HG02973 (cell line): ENCODE measurements at regions not wholly inside any gene's neighbourhood (a gene's known extent, or its start where the extent isn't known, plus 50 kb on each side); places are given as distances from the start of the nearest gene placed in this dataset.

Experiments used
- ATAC-seq: cut with Tn5 transposase; IDR thresholded peaks from one replicate; pipeline ENCODE4 v1.9.1; 2021; ENCODE audit warnings: moderate library complexity; ENCODE audit not compliant: unreplicated experiment

DNA sequence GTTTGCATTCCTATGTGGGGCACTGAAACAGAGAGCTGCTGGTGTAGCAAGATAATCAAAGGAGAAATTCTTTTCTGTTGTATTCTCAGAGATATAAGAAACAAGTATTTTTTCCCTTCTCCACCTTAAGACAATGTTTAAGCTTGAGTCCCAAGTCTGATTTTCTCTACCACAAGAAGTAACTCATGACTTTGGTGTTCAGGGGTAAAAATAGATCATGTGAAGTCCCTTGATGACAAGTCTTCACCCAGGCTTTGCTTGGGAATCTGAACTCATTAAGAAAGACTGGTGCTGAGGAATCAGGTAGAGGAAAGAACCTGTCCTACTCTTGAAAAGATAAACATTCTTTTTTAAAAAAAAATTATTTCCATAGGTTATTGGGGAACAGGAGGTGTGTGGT is 205.6 kb downstream of the ALDH8A1 start:
- ATAC-seq: no peak

GRCh38 chr6:134741200-134741536 is 208.7 kb downstream of the ALDH8A1 start:
- ATAC-seq: no peak

DNA sequence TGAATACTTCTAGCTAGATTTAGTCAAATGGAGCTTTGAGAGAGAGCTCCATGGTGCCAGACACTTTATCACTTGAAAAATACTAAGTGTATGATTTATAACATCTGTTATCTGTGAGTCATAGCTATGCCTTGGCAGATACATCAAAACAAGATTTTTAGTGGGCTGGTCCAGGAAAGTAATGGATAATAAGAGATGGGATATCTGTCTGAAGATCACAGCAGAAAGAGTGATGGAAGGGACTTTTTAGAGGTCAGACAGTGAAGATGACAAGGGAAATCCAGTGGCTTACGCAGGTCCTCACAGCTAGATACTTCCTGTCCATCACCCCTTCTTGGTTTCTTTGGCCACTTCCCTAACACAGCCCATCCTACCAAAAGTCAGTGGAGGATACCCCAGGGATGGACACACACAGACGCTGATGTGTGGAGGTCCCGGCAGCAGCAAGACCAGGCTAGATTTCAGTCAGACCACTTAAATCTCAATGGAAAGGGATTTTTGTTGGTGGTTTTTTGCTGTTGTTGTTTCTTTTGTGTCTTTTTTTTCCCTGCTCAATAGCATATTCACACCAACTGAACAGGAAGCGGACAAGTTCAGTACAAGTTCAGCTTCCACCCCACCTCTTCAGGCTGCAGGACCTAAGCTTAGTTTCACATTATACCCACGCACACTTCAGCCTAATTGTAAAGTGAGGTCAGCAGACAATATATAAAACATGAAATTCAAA is 209.3 kb downstream of the ALDH8A1 start:
- ATAC-seq: no peak

GRCh38 chr6:134740027-134740373 is 209.9 kb downstream of the ALDH8A1 start:
- no peak for ATAC-seq

GRCh38 chr6:134739299-134740026 is 210.4 kb downstream of the ALDH8A1 start:
- no peak for ATAC-seq

GRCh38 chr6:134738211-134738885 is 211.6 kb downstream of the ALDH8A1 start:
- no peak for ATAC-seq

GRCh38 chr6:134735461-134735860 is 214.4 kb downstream of the ALDH8A1 start:
- no peak for ATAC-seq

DNA sequence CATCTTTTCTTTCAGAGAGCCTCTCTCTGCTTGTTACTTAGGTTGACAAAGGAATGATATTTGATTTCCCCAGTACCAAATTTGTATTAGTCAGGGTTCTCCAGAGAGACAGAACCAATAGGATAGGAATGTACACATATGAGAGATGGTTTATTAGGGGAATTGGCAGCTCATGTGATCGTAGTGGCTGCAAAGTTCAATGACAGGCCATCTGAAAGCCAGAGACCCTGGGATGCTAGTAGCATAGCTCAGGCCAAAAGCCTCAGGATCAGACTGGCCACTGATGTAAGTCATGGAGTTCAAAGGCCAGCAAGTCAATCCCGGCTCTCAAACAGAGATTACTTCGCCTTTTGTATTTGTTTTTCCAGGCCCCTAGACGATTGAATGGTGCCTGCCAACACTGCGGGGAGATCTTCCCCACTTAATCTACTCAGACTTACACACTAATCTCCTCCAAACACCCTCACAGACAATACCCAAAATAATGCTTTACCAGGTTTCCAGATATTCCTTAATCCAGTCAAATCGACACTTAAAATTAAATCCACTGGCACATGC is 215.5 kb downstream of the ALDH8A1 start:
- no peak for ATAC-seq

- ATAC-seq: no peak
Observed at GRCh38 chr6:134733801-134734200, 216.1 kb downstream of the ALDH8A1 start.

- ATAC-seq: no peak
Observed at GRCh38 chr6:134732763-134733162, 217.1 kb downstream of the ALDH8A1 start.

GRCh38 chr6:134731615-134732014 is 218.3 kb downstream of the ALDH8A1 start:
- ATAC-seq: no peak

DNA sequence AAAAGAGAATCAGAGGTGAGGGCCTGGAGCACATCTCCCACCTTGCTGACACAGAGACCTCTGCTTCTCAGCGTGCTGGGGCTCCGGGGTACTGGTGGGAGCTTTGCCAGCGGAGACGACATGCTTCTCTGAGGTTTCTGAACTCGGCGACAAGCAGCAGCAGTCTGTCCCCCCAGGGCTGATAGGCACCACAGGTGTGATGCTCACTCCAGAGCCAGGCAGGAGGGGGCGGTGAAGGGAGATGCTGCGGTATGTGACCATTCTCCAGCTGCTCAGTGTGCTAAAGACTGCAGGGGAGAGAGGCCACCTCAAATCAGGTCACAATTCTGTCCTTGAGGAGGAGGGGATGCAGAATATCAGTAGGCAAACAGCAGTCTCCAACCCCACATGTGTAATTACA is 219.9 kb downstream of the ALDH8A1 start:
- ATAC-seq: no peak

- ATAC-seq: no peak
Observed at GRCh38 chr6:134729561-134729960, 220.3 kb downstream of the ALDH8A1 start.

DNA sequence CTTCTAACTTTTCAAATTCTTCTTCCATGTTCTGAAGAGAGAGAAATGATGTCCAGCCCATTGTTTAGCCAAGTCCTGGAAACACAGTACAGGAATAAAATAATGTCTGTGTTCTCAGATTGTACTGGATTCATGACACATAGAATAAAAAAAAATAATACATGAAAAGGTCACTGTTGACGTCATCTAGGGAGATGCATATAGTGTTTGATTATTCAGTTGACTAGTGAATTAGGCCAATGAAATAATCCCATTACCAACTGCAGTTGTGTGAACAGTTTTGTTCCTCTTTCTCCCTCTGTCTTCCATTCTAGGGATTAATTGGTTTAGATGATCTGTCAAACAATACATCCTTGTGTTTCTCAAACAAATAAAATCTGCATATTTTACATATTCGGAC is 222.8 kb downstream of the ALDH8A1 start:
- ATAC-seq: no peak

DNA sequence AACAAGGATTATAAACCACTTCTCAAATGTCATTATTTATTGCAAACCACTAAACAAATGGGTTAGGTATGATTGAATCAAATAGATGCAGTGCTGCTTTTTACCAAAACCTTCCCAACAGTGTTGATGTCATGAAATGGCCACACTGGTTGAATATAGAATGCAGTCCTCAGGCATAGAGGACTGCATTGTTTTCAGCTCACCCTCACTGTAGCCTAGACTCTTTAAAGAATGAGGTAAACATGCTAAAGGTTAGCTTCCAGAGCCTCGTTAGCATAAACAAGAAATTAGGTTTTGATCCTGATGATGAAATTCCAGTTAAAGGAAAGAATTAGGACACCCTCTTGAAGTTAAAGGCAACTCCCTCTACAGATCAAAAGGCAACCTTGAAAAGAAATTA is 224.3 kb downstream of the ALDH8A1 start:
- no peak for ATAC-seq

- ATAC-seq: no peak
Observed at GRCh38 chr6:134724771-134725340, 225.0 kb downstream of the ALDH8A1 start.

- no peak for ATAC-seq
Observed at GRCh38 chr6:134723081-134723871, 226.6 kb downstream of the ALDH8A1 start.

DNA sequence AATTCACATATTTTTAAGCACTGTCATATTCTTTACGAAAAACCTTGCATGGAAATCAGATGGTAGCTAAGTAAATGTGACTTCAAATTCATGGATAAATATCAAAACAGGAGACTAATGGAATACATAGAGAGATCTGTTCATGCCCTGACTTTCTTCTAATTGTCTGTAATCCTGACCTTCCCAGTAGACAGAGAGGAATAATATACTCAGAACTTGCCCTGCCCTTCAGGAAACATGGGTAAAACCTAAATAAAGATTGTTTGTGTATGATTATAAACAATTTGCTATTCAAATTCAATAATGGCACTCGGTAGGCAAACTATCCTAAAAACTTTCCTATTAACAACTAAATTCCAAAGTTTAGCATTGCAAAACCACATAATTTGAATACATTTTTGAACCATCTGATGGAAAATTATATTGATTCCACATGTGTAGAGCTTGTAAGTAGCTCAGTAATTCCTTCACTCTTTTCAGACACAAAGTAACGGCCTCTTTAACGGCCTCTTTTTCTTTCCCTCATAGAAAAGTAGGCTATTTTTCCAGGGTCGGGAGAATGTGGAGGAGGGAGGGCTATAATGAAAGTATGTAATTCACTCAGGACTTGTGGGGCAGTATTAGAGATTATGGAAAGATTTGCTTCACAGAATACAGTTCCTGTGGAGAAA is 227.6 kb downstream of the ALDH8A1 start:
- ATAC-seq: no peak

DNA sequence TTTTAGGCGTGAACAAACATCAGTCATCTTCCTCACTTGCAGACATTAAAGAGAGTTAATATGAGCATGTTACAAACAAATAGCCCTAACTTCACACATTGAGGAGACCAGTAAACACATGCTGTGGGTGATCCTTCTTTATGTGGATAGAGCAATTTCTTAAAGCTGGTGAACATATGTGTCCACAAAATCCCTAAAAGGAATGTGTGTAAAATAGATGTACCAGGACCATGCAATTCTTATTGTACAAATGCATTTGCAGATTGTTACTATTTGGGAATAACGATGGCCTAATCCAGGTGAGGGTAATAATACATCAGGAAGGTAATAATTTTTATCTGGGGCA is 228.9 kb downstream of the ALDH8A1 start:
- no peak for ATAC-seq

DNA sequence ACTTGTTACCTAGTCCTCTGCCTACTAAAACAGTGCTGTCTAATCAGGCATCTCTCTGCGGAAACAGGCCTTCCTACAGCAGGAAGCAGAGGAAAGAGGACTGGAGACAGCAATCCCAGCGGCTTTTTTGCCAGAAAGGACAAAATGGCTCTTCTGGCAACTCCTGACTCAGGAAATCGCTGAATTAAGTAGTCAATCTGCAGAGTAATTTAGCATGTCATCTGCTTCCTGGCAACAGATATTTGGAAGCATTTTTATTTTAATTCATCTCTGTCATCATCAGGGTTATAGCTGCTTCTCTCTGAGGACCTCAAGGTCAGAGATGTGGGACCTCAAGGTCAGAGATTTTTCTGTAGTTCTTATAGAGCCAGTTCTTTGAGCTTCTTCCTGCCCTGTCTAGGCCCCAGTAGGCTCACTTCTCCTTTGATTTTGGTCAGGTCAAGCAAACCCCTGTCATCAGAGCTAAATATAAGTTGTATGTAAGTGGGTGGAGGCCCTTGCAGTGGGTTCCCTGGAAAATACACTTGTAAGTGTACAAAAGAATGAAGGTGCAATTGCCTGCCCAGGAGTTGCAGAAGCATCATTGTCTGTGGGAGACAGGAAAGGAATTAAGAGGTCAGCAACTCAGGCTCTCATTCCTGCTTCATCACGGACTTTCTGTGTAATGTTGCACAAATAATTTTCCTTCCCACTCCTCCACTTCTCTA is 229.4 kb downstream of the ALDH8A1 start:
- no peak for ATAC-seq
